Lung (tissue), 11 donors: ENCODE measurements at regions not wholly inside any gene's neighbourhood (a gene's known extent, or its start where the extent isn't known, plus 50 kb on each side); places are given as distances from the start of the nearest gene placed in this dataset.

Experiments used
- ATAC-seq: fragments of 200-7000 bp; cut with Tn5 transposase; one replicate; pipeline ENCODE4 v1.9.1; 2020; ENCODE audit warnings: moderate number of reproducible peaks; ENCODE audit not compliant: insufficient read depth, low FRiP score
- DNase-seq, 3 donors: peaks; one replicate each; pipeline ENCODE4 v3.0.0-alpha.2; 2013 to 2017
- H3K27ac ChIP-seq, 2 donors: one replicate each; pipeline ENCODE4 v1.5.1; 2013; ENCODE audit warnings: mild to moderate bottlenecking in 2 of 2, moderate library complexity in 2 of 2, control low read depth in 1 of 2, inconsistent platforms in 1 of 2, low read depth in 1 of 2, low read length in 1 of 2
- H3K27me3 ChIP-seq, 3 donors: one replicate each; pipeline ENCODE4 v1.5.1; 2013; ENCODE audit warnings: low read length in 2 of 3; ENCODE audit not compliant: control insufficient read depth in 3 of 3, insufficient read depth in 3 of 3
- H3K36me3 ChIP-seq, 4 donors: one replicate each; pipeline ENCODE4 v1.5.1; 2013; ENCODE audit warnings: low read length in 4 of 4, mild to moderate bottlenecking in 1 of 4, moderate library complexity in 1 of 4; ENCODE audit not compliant: control insufficient read depth in 4 of 4, insufficient read depth in 4 of 4
- H3K4me1 ChIP-seq, 5 donors: one replicate each; pipeline ENCODE4 v1.5.1; 2013; ENCODE audit warnings: low read length in 5 of 5, mild to moderate bottlenecking in 2 of 5, moderate library complexity in 1 of 5; ENCODE audit not compliant: control insufficient read depth in 5 of 5, insufficient read depth in 5 of 5
- H3K4me3 ChIP-seq: one replicate; pipeline ENCODE4 v1.5.1; 2013; ENCODE audit warnings: mild to moderate bottlenecking, control low read depth, moderate library complexity
- H3K9ac ChIP-seq, 2 donors: one replicate each; pipeline ENCODE4 v1.5.1; 2013; ENCODE audit warnings: low read length in 2 of 2, control low read depth in 1 of 2; ENCODE audit not compliant: insufficient read depth in 1 of 2
- H3K9me3 ChIP-seq, 4 donors: one replicate each; pipeline ENCODE4 v1.5.1; 2013; ENCODE audit warnings: low read length in 3 of 4, mild to moderate bottlenecking in 1 of 4, moderate library complexity in 1 of 4; ENCODE audit not compliant: control insufficient read depth in 4 of 4, insufficient read depth in 3 of 4
- WGBS, 2 donors: extraction: QIAGEN DNeasy Blood & Tissue Kit; methylation state at CpG; one replicate each; pipeline ENCODE4 v1.1.7; 2013; 5-methylcytosine and 5-hydroxymethylcytosine counted together
- TF ChIP-seq, protein P1 (sequence below): IDR thresholded peaks from 2 replicates; pipeline ENCODE4 v1.5.1; 2012; ENCODE audit warnings: mild to moderate bottlenecking; ENCODE audit errors: control extremely low read depth, extremely low read depth
- donor health status: control.
- donor health status: control.
- donor health status: Bipolar disorder and iron deficiency.
- donor health status: healthy.
- donor health status: DM: yes; HTN: yes; CAD: no.

DNA sequence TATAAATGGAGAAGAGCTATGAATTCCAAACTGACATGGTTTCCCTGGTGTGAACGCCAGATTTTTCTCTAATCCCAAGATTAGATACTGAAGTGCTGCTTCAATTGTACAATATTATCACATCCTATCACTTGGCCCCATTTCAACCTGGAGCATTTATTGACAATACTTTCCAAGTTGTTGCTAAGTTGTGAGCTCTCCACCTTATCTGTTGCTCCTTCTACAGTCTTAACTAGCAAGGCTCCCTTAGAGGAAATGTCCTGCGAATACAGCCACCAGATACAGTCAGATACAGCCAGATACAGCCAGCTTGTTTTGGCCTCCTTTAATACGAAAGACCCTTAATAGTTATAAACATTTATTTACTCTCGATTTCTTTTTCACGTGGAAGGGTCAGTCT lies 466.3 kb upstream of the FAM241A start:
- no peak for DNase-seq
- WGBS, 2 donors = 51 to 71% methylated on average over 5 of the region's 5 CpGs
- no peak overlapping the region for H3K9ac ChIP-seq
- peaks cover 0 to 39% (median 10%) of the 10 kb centered on the region in 5 donors for H3K4me1 ChIP-seq
- no peak overlapping the region for H3K4me3 ChIP-seq
- TF ChIP-seq, protein P1, sequence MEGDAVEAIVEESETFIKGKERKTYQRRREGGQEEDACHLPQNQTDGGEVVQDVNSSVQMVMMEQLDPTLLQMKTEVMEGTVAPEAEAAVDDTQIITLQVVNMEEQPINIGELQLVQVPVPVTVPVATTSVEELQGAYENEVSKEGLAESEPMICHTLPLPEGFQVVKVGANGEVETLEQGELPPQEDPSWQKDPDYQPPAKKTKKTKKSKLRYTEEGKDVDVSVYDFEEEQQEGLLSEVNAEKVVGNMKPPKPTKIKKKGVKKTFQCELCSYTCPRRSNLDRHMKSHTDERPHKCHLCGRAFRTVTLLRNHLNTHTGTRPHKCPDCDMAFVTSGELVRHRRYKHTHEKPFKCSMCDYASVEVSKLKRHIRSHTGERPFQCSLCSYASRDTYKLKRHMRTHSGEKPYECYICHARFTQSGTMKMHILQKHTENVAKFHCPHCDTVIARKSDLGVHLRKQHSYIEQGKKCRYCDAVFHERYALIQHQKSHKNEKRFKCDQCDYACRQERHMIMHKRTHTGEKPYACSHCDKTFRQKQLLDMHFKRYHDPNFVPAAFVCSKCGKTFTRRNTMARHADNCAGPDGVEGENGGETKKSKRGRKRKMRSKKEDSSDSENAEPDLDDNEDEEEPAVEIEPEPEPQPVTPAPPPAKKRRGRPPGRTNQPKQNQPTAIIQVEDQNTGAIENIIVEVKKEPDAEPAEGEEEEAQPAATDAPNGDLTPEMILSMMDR = no peak
- no peaks in the 10 kb centered on the region for H3K27me3 ChIP-seq
- H3K27ac ChIP-seq = no peak overlapping the region
- peaks cover 0 to 2% (median 0%) of the 10 kb centered on the region in 4 donors for H3K9me3 ChIP-seq
- no peaks in the 10 kb centered on the region for H3K36me3 ChIP-seq
- ATAC-seq = no peak

- Histone ChIP-seq H3K27me3 (no peaks in the 10 kb centered on the region), H3K9me3 (peaks cover 0 to 2% (median 0%) of the 10 kb centered on the region in 4 donors), H3K9ac (no peak overlapping the region), H3K4me3 (no peak overlapping the region), H3K27ac (no peak overlapping the region), H3K36me3 (no peaks in the 10 kb centered on the region), H3K4me1 (peaks cover 0 to 32% (median 10%) of the 10 kb centered on the region in 5 donors)
- no peak for ATAC-seq
- DNase-seq = no peak
- TF ChIP-seq, protein P1 = no peak
- 77 to 80% methylated on average over 3 of the region's 3 CpGs for WGBS, 2 donors
Observed at GRCh38 chr4:111681270-111681669, 464.0 kb upstream of the FAM241A start.

GRCh38 chr4:111681751-111682150 lies 463.5 kb upstream of the FAM241A start:
- no peak for ATAC-seq
- TF ChIP-seq, protein P1 = no peak

GRCh38 chr4:111685205-111685604 lies 460.0 kb upstream of the FAM241A start:
- Histone ChIP-seq H3K27ac (no peak overlapping the region), H3K27me3 (no peaks in the 10 kb centered on the region), H3K36me3 (no peaks in the 10 kb centered on the region), H3K4me3 (no peak overlapping the region), H3K9ac (no peak overlapping the region), H3K4me1 (peaks cover 0 to 11% (median 0%) of the 10 kb centered on the region in 5 donors), H3K9me3 (no peaks in the 10 kb centered on the region)
- TF ChIP-seq, protein P1 = no peak
- 92 to 97% methylated on average over 3 of the region's 3 CpGs for WGBS, 2 donors
- no peak for DNase-seq
- ATAC-seq = no peak

More at GRCh38 chr4:111681751-111682150, 463.5 kb upstream of the FAM241A start:
- Histone ChIP-seq H3K9me3 (peaks cover 0 to 2% (median 0%) of the 10 kb centered on the region in 4 donors), H3K9ac (no peak overlapping the region), H3K4me1 (peaks cover 0 to 27% (median 9%) of the 10 kb centered on the region in 5 donors), H3K27ac (no peak overlapping the region), H3K4me3 (no peak overlapping the region), H3K36me3 (no peaks in the 10 kb centered on the region), H3K27me3 (no peaks in the 10 kb centered on the region)
- WGBS, 2 donors = 90 to 92% methylated on average over 7 of the region's 7 CpGs
- DNase-seq = no peak
